Esophagus muscularis mucosa (tissue), 4 donors: ENCODE measurements at regions not wholly inside any gene's neighbourhood (a gene's known extent, or its start where the extent isn't known, plus 50 kb on each side); places are given as distances from the start of the nearest gene placed in this dataset.

Experiments
- DNase-seq: peaks from one replicate; pipeline ENCODE4 v3.0.0-alpha.2; 2017; ENCODE audit errors: extremely low spot score
- H3K27ac ChIP-seq, 4 donors: fragments of 200-600 bp; sonication (generic); replicated peaks in 1 of 4; 1 replicate in 3 of 4; 2 replicates in 1 of 4; pipeline ENCODE4 v1.5.1; 2016 to 2019; ENCODE audit warnings: mild to moderate bottlenecking in 1 of 4
- H3K27me3 ChIP-seq, 4 donors: fragments of 200-600 bp; sonication (generic); one replicate each; pipeline versions ENCODE4 v1.5.1 to v1.6.0; 2016 to 2019
- H3K36me3 ChIP-seq, 4 donors: fragments of 200-600 bp; sonication (generic); one replicate each; pipeline ENCODE4 v1.5.1; 2016 to 2019
- H3K4me1 ChIP-seq, 4 donors: fragments of 200-600 bp; sonication (generic); one replicate each; pipeline ENCODE4 v1.5.1; 2016 to 2019
- H3K4me3 ChIP-seq, 4 donors: fragments of 200-600 bp; sonication (generic); 1 replicate in 2 of 4; 2 replicates in 2 of 4; pipeline ENCODE4 v1.5.1; 2016 to 2019; ENCODE audit warnings: mild to moderate bottlenecking in 4 of 4, moderate library complexity in 1 of 4
- H3K9me3 ChIP-seq, 4 donors: fragments of 200-600 bp; sonication (generic); 1 replicate in 3 of 4; 2 replicates in 1 of 4; pipeline ENCODE4 v1.5.1; 2016 to 2019
- EP300 ChIP-seq: sonication (generic); formaldehyde crosslinking; IDR thresholded peaks from one replicate; pipeline ENCODE4 v1.6.1; 2017; ENCODE audit warnings: antibody characterized with exemption
- POLR2A ChIP-seq: fragments of 450-650 bp; IDR thresholded peaks from one replicate; pipeline ENCODE4 v1.6.1; 2017; ENCODE audit warnings: antibody characterized with exemption, moderate library complexity, mild to moderate bottlenecking, low read depth
- POLR2AphosphoS5 ChIP-seq, 2 donors: sonication (generic); formaldehyde crosslinking; IDR thresholded peaks; one replicate each; pipeline ENCODE4 v1.6.1; 2017; ENCODE audit warnings: antibody characterized with exemption in 2 of 2
- WGBS: methylation state at CpG from one replicate; pipeline ENCODE4 v1.1.5; 2018; 5-methylcytosine and 5-hydroxymethylcytosine counted together
- intact Hi-C: fragments of 100-400 bp; cut with DNase I; formaldehyde crosslinking; loops from one replicate; pipeline ENCODE4 v1.15.1; 2023
- TF ChIP-seq, protein P1 (sequence below), 3 experiments: fragments of 200-600 bp in 2 of 3; fragments of 450-650 bp in 1 of 3; sonication (generic) in 2 of 3; IDR thresholded peaks; one replicate each; pipeline ENCODE4 v1.5.1; 2017 to 2019; ENCODE audit warnings: antibody characterized with exemption in 3 of 3, mild to moderate bottlenecking in 2 of 3, moderate library complexity in 1 of 3

GRCh38 chr20:60255866-60256265 is 297.6 kb downstream of the CDH26 start:
- Histone ChIP-seq H3K27me3 (peaks cover 0 to 22% (median 0%) of the 10 kb centered on the region in 4 donors), H3K9me3 (no peaks in the 10 kb centered on the region), H3K27ac (no peak overlapping the region), H3K4me1 (no peaks in the 10 kb centered on the region), H3K36me3 (no peaks in the 10 kb centered on the region), H3K4me3 (no peak overlapping the region)
- TF ChIP-seq POLR2AphosphoS5 (IDR thresholded peaks at IDR 0.05) = no peak
- intact Hi-C loops = no loop called here
- DNase-seq = no peak
- WGBS = 79% methylated on average over 6 of the region's 6 CpGs

DNA sequence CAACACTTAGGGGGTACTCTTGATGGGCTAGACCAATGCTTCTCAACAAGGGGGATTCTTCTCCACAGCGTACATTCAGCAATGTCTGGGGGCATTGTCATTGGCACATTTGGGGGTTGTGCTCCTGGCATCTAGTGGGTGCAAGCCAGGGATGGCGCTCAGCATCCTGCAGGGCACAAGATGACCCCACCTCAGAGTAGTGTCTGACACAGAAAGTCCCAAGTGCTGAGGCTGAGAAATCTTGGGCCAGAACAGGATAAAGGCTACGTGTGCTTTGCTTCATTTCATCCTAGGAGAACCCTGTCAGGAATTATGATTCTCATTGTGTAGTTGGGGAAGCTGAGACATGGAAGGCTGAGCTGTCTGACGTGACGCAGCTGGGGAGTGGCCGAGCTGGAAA is 298.6 kb downstream of the CDH26 start:
- WGBS = 80% methylated on average over 2 of the region's 6 CpGs
- no peak for DNase-seq
- Histone ChIP-seq H3K4me1 (no peaks in the 10 kb centered on the region), H3K9me3 (no peaks in the 10 kb centered on the region), H3K27me3 (peaks cover 0 to 22% (median 0%) of the 10 kb centered on the region in 4 donors), H3K36me3 (no peaks in the 10 kb centered on the region), H3K27ac (no peak overlapping the region), H3K4me3 (no peak overlapping the region)
- intact Hi-C loops = no loop called here
- no peak for TF ChIP-seq EP300
- TF ChIP-seq, protein P1, sequence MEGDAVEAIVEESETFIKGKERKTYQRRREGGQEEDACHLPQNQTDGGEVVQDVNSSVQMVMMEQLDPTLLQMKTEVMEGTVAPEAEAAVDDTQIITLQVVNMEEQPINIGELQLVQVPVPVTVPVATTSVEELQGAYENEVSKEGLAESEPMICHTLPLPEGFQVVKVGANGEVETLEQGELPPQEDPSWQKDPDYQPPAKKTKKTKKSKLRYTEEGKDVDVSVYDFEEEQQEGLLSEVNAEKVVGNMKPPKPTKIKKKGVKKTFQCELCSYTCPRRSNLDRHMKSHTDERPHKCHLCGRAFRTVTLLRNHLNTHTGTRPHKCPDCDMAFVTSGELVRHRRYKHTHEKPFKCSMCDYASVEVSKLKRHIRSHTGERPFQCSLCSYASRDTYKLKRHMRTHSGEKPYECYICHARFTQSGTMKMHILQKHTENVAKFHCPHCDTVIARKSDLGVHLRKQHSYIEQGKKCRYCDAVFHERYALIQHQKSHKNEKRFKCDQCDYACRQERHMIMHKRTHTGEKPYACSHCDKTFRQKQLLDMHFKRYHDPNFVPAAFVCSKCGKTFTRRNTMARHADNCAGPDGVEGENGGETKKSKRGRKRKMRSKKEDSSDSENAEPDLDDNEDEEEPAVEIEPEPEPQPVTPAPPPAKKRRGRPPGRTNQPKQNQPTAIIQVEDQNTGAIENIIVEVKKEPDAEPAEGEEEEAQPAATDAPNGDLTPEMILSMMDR (IDR thresholded peaks at IDR 0.05) = no peak
- no peak for TF ChIP-seq POLR2AphosphoS5 (IDR thresholded peaks at IDR 0.05)
- no peak for TF ChIP-seq POLR2A

- H3K36me3 ChIP-seq = no peaks in the 10 kb centered on the region
- TF ChIP-seq, protein P1 (IDR thresholded peaks at IDR 0.05) = no peak
- TF ChIP-seq POLR2A (no peak), EP300 (no peak), POLR2AphosphoS5 (IDR thresholded peaks at IDR 0.05) (no peak)
- DNase-seq = no peak
- intact Hi-C loops = no loop called here
- H3K9me3 ChIP-seq = no peaks in the 10 kb centered on the region
- H3K4me1 ChIP-seq = no peaks in the 10 kb centered on the region
- peaks cover 0 to 19% (median 0%) of the 10 kb centered on the region in 4 donors for H3K27me3 ChIP-seq
- H3K27ac ChIP-seq = no peak overlapping the region
- no peak overlapping the region for H3K4me3 ChIP-seq
- WGBS = 79% methylated on average over 3 of the region's 3 CpGs
Observed at GRCh38 chr20:60257671-60258070, 299.4 kb downstream of the CDH26 start.

GRCh38 chr20:60258255-60258863 is 300.1 kb downstream of the CDH26 start:
- Histone ChIP-seq H3K27ac (no peak overlapping the region), H3K27me3 (peaks cover 0 to 13% (median 0%) of the 10 kb centered on the region in 4 donors), H3K4me1 (no peaks in the 10 kb centered on the region), H3K4me3 (no peak overlapping the region), H3K9me3 (no peaks in the 10 kb centered on the region), H3K36me3 (no peaks in the 10 kb centered on the region)
- 80% methylated on average over 6 of the region's 6 CpGs for WGBS
- DNase-seq = no peak
- intact Hi-C loops = no loop called here
- no peak for TF ChIP-seq EP300
- TF ChIP-seq, protein P1 (IDR thresholded peaks at IDR 0.05) = no peak
- no peak for TF ChIP-seq POLR2AphosphoS5 (IDR thresholded peaks at IDR 0.05)
- TF ChIP-seq POLR2A = no peak

- DNase-seq = no peak
- TF ChIP-seq, protein P1 (IDR thresholded peaks at IDR 0.05) = no peak
- no peak for TF ChIP-seq EP300
- TF ChIP-seq POLR2A = no peak
- no peak for TF ChIP-seq POLR2AphosphoS5 (IDR thresholded peaks at IDR 0.05)
- Histone ChIP-seq H3K27me3 (peaks cover 0 to 22% (median 0%) of the 10 kb centered on the region in 4 donors), H3K9me3 (no peaks in the 10 kb centered on the region), H3K4me1 (no peaks in the 10 kb centered on the region), H3K36me3 (no peaks in the 10 kb centered on the region), H3K27ac (no peak overlapping the region), H3K4me3 (no peak overlapping the region)
- 72% methylated on average over 4 of the region's 4 CpGs for WGBS
- intact Hi-C loops = no loop called here
Observed at GRCh38 chr20:60261333-60261732, 303.1 kb downstream of the CDH26 start.
